ENCODE measurements at regions not wholly inside any gene's neighbourhood (a gene's known extent, or its start where the extent isn't known, plus 50 kb on each side); places are given as distances from the start of the nearest gene placed in this dataset.

DNA sequence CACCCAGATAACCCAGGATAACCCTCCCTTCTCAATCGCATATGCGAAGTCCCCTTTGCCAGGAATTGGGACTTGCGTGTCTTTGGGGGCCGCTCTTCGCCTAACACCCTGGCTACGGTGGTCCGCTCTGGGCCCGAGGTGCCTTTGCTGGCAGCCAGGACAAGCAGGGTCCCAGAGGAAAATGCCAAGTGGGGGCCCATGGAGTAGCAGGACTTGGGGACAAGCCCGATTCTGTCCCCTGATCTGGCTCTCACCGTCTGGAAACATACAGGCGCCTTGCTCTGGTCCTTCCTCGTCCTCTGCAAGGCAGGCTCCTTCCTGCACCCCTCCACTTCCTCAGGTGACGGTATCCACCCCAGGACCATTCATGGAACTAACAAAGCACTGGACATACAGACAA lies 78.1 kb upstream of the UNC5A start:
- Histone ChIP-seq H2AFZ (ENCODE audit: low read length) (no peak overlapping the region), H3K27ac (ENCODE audit: extremely low read length, insufficient read depth, low read length) (no peak overlapping the region), H3K27me3 (ENCODE audit: control insufficient read depth in 1 of 2, insufficient read depth in 2 of 2, low read length in 2 of 2) (peaks cover 10 to 90% of the 10 kb centered on the region in 2 experiments), H3K9me3 (ENCODE audit: low read length) (no peaks in the 10 kb centered on the region), H3K4me1 (ENCODE audit: insufficient read depth, low read length) (no peaks in the 10 kb centered on the region), H4K20me1 (ENCODE audit: insufficient read depth, low read length) (peaks cover 6% of the 10 kb centered on the region; the same call in 1 of the 2 replicates), H3K9ac (ENCODE audit: insufficient read depth, low read depth, low read length) (no peak overlapping the region), H3K36me3 (replicated peaks in 1 of 2; ENCODE audit: control insufficient read depth in 1 of 2, insufficient read depth in 2 of 2, low read length in 2 of 2) (no peaks in the 10 kb centered on the region), H3K4me2 (ENCODE audit: low read depth, low read length) (no peak overlapping the region), H3K4me3 (replicated peaks in 1 of 3; ENCODE audit: insufficient read depth in 1 of 3, low read depth in 2 of 3, low read length in 3 of 3) (no peak overlapping the region), H3K79me2 (ENCODE audit: insufficient read depth, low read length) (no peaks in the 10 kb centered on the region)
- ChIA-PET POLR2A (no interaction called here), CTCF (ENCODE audit: low intra/inter-chr PET ratio, low total read pairs) (no interaction called here)
- no peak for FAIRE-seq
- BruUV-seq (replicated peaks), result no TSS peak
- intact Hi-C loops (cut with micrococcal nuclease; ENCODE audit: unreplicated experiment), result no loop called here
- no peak for DNase-seq (ENCODE audit: low spot score)
- in situ Hi-C loops (cut with HindIII; ENCODE audit: extremely low pct_ligation_motif_present, low pct_unique_long_range_greater_than_20kb), result no loop called here
- ATAC-seq, result no peak
- TF ChIP-seq, protein P1, sequence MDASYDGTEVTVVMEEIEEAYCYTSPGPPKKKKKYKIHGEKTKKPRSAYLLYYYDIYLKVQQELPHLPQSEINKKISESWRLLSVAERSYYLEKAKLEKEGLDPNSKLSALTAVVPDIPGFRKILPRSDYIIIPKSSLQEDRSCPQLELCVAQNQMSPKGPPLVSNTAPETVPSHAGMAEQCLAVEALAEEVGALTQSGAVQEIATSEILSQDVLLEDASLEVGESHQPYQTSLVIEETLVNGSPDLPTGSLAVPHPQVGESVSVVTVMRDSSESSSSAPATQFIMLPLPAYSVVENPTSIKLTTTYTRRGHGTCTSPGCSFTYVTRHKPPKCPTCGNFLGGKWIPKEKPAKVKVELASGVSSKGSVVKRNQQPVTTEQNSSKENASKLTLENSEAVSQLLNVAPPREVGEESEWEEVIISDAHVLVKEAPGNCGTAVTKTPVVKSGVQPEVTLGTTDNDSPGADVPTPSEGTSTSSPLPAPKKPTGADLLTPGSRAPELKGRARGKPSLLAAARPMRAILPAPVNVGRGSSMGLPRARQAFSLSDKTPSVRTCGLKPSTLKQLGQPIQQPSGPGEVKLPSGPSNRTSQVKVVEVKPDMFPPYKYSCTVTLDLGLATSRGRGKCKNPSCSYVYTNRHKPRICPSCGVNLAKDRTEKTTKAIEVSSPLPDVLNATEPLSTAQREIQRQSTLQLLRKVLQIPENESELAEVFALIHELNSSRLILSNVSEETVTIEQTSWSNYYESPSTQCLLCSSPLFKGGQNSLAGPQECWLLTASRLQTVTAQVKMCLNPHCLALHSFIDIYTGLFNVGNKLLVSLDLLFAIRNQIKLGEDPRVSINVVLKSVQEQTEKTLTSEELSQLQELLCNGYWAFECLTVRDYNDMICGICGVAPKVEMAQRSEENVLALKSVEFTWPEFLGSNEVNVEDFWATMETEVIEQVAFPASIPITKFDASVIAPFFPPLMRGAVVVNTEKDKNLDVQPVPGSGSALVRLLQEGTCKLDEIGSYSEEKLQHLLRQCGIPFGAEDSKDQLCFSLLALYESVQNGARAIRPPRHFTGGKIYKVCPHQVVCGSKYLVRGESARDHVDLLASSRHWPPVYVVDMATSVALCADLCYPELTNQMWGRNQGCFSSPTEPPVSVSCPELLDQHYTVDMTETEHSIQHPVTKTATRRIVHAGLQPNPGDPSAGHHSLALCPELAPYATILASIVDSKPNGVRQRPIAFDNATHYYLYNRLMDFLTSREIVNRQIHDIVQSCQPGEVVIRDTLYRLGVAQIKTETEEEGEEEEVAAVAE (CRISPR knock-in tag; IDR thresholded peaks at IDR 0.05; ENCODE audit: borderline replicate concordance), result no peak
- no peak for TF ChIP-seq JARID2 (CRISPR knock-in tag; IDR thresholded peaks at IDR 0.05; ENCODE audit: insufficient replicate concordance)
- no peak for TF ChIP-seq ZNF746 (CRISPR knock-in tag; IDR thresholded peaks at IDR 0.05)
- TF ChIP-seq EEA1 (CRISPR knock-in tag; IDR thresholded peaks at IDR 0.05; ENCODE audit: borderline replicate concordance), result no peak
- TF ChIP-seq ZNF451 (CRISPR knock-in tag; IDR thresholded peaks at IDR 0.05), result no peak
- no peak for TF ChIP-seq ZNF556 (CRISPR knock-in tag; IDR thresholded peaks at IDR 0.05; ENCODE audit: borderline replicate concordance)
- TF ChIP-seq, protein P2, sequence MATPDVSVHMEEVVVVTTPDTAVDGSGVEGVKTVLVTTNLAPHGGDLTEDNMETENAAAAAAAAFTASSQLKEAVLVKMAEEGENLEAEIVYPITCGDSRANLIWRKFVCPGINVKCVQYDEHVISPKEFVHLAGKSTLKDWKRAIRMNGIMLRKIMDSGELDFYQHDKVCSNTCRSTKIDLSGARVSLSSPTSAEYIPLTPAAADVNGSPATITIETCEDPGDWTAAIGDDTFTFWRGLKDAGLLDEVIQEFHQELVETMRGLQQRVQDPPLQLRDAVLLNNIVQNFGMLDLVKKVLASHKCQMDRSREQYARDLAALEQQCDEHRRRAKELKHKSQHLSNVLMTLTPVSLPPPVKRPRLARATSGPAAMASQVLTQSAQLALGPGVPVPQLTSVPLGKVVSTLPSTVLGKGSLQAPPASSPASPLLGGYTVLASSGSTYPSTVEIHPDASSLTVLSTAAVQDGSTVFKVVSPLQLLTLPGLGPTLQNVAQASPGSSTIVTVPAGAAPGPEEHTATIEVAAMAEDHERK (CRISPR knock-in tag; IDR thresholded peaks at IDR 0.05; ENCODE audit: low read depth), result no peak
- no peak for TF ChIP-seq TFAP4 (IDR thresholded peaks at IDR 0.05; ENCODE audit: borderline replicate concordance, low read depth)
- no peak for TF ChIP-seq DPF2 (CRISPR knock-in tag; IDR thresholded peaks at IDR 0.05; ENCODE audit: borderline replicate concordance, low read depth)
- no peak for TF ChIP-seq ZNF280D (CRISPR knock-in tag; IDR thresholded peaks at IDR 0.05)
- no peak for TF ChIP-seq ZSCAN29 (CRISPR knock-in tag; conservative IDR thresholded peaks at IDR 0.05)
- 65% methylated on average over 11 of the region's 13 CpGs for WGBS (ENCODE audit: low lambda C conversion rate)

Data from HepG2 (cell line).